Calu3 (cell line): ENCODE measurements at regions not wholly inside any gene's neighbourhood (a gene's known extent, or its start where the extent isn't known, plus 50 kb on each side); places are given as distances from the start of the nearest gene placed in this dataset.
"Not testable (repeated sequence)": the region's sequence is repeated elsewhere in the genome, so short reads cannot be mapped to it uniquely, and the experiment has no call there.

Experiments
- BruUV-seq: library from RNA; stranded (reverse); fragments of 400-500 nt; replicated peaks from 2 replicates; lab custom pipeline; 2021; lab: Mats Ljungman, UMichigan
- CTCF ChIA-PET: fragments of 300-600 bp; sonication (Branson Sonifier 250); formaldehyde crosslinking; loops from one replicate; lab custom pipeline; 2022; ENCODE audit warnings: antibody characterized with exemption; lab: Charles Lee
- DNase-seq: peaks from one replicate; pipeline ENCODE4 v3.0.0; 2022
- H3K27ac Mint-ChIP-seq: one replicate; pipeline ENCODE4 v1.8.0; 2022; ENCODE audit warnings: mixed read lengths; ENCODE audit not compliant: unreplicated experiment
- H3K27me3 Mint-ChIP-seq: one replicate; pipeline ENCODE4 v1.8.0; 2022; ENCODE audit warnings: mixed read lengths; ENCODE audit not compliant: unreplicated experiment
- H3K36me3 Mint-ChIP-seq: one replicate; pipeline ENCODE4 v1.8.0; 2022; ENCODE audit warnings: mild to moderate bottlenecking, moderate library complexity, mixed read lengths; ENCODE audit not compliant: insufficient read depth, unreplicated experiment
- H3K4me1 Mint-ChIP-seq: one replicate; pipeline ENCODE4 v1.8.0; 2022; ENCODE audit warnings: mild to moderate bottlenecking, low read depth, mixed read lengths; ENCODE audit not compliant: unreplicated experiment
- H3K4me3 Mint-ChIP-seq: one replicate; pipeline ENCODE4 v1.8.0; 2022; ENCODE audit warnings: mild to moderate bottlenecking, low read depth, moderate library complexity, mixed read lengths; ENCODE audit not compliant: unreplicated experiment
- H3K9me3 Mint-ChIP-seq: one replicate; pipeline ENCODE4 v1.8.0; 2022; ENCODE audit warnings: low read depth, mixed read lengths; ENCODE audit not compliant: unreplicated experiment
- CTCF ChIP-seq: fragments of 200-600 bp; IDR thresholded peaks from one replicate; pipeline ENCODE4 v1.8.0; 2022; ENCODE audit warnings: antibody characterized with exemption; ENCODE audit not compliant: unreplicated experiment
- intact Hi-C: fragments of 100-400 bp; cut with micrococcal nuclease; formaldehyde crosslinking; loops from one replicate; pipeline ENCODE4 v1.10.0; 2022; ENCODE audit not compliant: unreplicated experiment

DNA sequence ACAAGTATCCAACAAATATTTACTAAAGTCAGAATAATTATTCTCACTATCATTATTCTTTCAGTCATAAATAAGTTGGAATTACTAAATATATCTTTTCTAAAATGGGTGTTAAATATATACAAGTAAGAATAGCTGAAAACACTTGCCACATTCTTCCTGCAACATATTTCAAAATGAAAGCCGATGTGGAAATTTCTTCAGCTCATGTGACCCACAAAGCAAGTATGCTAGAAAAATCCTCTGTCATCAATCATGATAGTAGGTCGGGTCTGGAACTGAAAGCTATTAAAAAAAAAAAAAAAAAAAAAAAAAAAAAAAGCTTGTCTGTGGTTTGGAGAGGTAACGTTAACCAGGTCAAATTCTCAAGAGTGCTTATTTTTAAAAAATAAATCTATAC, 344.7 kb downstream of the NEBL start:
- DNase-seq: no peak
- CTCF ChIA-PET: no interaction called here
- H3K9me3 Mint-ChIP-seq: peaks cover 9% of the 10 kb centered on the region
- intact Hi-C loops: no loop called here
- H3K27me3 Mint-ChIP-seq: no peaks in the 10 kb centered on the region
- TF ChIP-seq CTCF: no peak
- no peak overlapping the region for H3K27ac Mint-ChIP-seq
- no peaks in the 10 kb centered on the region for H3K36me3 Mint-ChIP-seq
- no TSS peak for BruUV-seq
- no peak overlapping the region for H3K4me3 Mint-ChIP-seq
- no peaks in the 10 kb centered on the region for H3K4me1 Mint-ChIP-seq

DNA sequence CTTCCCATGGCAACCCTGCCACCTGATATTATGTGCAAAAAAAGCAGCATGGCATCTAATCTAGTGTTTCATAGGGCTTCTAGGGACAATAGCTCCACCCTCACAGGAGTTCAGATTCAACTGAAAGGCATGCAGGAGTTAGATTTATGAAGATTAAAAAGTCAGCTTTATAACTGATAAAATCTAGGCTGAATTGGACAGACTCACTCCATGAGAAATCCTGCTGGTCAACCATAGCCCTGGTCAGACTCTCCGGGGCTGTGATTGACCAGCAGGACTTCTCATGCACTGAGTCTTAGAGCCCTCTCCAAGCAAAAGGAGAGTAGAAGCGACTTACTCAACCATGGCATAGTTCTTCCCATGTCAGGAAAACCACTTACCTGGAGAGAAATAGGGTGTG, 345.4 kb downstream of the NEBL start:
- BruUV-seq: no TSS peak

GRCh38 chr10:20535897-20536881, 360.9 kb downstream of the NEBL start:
- BruUV-seq: no TSS peak
- intact Hi-C loops: no loop called here
- DNase-seq: no peak
- Mint-ChIP-seq H3K27me3 (no peaks in the 10 kb centered on the region), H3K36me3 (no peaks in the 10 kb centered on the region), H3K4me1 (no peaks in the 10 kb centered on the region), H3K27ac (no peak overlapping the region), H3K9me3 (peaks cover 8% of the 10 kb centered on the region), H3K4me3 (no peak overlapping the region)
- CTCF ChIA-PET: no interaction called here
- no peak for TF ChIP-seq CTCF

More for the DNA sequence above, 345.4 kb downstream of the NEBL start:
- no peak for DNase-seq
- H3K4me1 Mint-ChIP-seq: no peaks in the 10 kb centered on the region
- H3K27me3 Mint-ChIP-seq: no peaks in the 10 kb centered on the region
- CTCF ChIA-PET: no interaction called here
- H3K4me3 Mint-ChIP-seq: no peak overlapping the region
- H3K27ac Mint-ChIP-seq: no peak overlapping the region
- intact Hi-C loops: no loop called here
- peaks cover 9% of the 10 kb centered on the region for H3K9me3 Mint-ChIP-seq
- H3K36me3 Mint-ChIP-seq: no peaks in the 10 kb centered on the region
- no peak for TF ChIP-seq CTCF

DNA sequence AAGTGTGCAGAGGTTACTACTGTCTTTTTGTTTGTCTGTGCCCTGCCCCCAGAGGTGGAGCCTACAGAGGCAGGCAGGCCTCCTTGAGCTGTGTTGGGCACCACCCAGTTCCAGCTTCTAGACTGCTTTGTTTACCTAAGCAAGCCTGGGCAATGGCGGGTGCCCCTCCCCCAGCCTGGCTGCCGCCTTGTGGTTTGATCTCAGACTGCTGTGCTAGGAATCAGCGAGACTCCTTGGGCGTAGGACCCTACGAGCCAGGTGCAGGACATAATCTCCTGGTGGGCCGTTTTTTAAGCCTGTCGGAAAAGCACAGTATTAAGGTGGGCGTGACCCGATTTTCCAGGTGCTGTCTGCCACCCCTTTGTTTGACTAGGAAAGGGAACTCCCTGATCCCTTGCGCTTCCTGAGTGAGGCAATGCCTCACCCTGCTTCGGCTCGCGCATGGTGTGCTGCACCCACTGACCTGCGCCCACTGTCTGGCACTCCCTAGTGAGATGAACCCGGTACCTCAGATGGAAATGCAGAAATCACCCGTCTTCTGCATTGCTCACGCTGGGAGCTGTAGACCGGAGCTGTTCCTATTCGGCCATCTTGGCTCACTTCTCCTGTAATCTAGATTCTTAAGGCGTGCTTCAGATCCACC, 365.7 kb downstream of the NEBL start:
- BruUV-seq, H3K4me3 Mint-ChIP-seq, CTCF ChIA-PET, H3K27ac Mint-ChIP-seq, H3K27me3 Mint-ChIP-seq, H3K36me3 Mint-ChIP-seq, H3K4me1 Mint-ChIP-seq, intact Hi-C loops, DNase-seq: not testable (repeated sequence)
- peaks cover 15% of the 10 kb centered on the region for H3K9me3 Mint-ChIP-seq
